GM19452 (cell line): ENCODE measurements at regions not wholly inside any gene's neighbourhood (a gene's known extent, or its start where the extent isn't known, plus 50 kb on each side); places are given as distances from the start of the nearest gene placed in this dataset.
A peak's percentile ranks its signal among the peaks of the same experiment; 100 is the strongest.

Experiments used
- ATAC-seq: cut with Tn5 transposase; IDR thresholded peaks from one replicate; pipeline ENCODE4 v1.9.1; 2021; ENCODE audit not compliant: unreplicated experiment

- no peak for ATAC-seq
Measured at GRCh38 chr2:226652983-226653765, 146.4 kb downstream of the IRS1 start.

GRCh38 chr2:226652369-226652768, 147.3 kb downstream of the IRS1 start:
- peak; percentile 62 for ATAC-seq

GRCh38 chr2:226649871-226650660, 149.6 kb downstream of the IRS1 start:
- peak; percentile 80 for ATAC-seq

- ATAC-seq = no peak
Measured at GRCh38 chr2:226649201-226649600, 150.4 kb downstream of the IRS1 start.

GRCh38 chr2:226647621-226648518, 151.8 kb downstream of the IRS1 start:
- no peak for ATAC-seq

- no peak for ATAC-seq
Measured at GRCh38 chr2:226644399-226644865, 155.2 kb downstream of the IRS1 start.

- no peak for ATAC-seq
Measured at GRCh38 chr2:226643946-226644282, 155.7 kb downstream of the IRS1 start.

- no peak for ATAC-seq
Measured at GRCh38 chr2:226643030-226643945, 156.3 kb downstream of the IRS1 start.

- no peak for ATAC-seq
Measured at GRCh38 chr2:226641008-226641407, 158.6 kb downstream of the IRS1 start.

- no peak for ATAC-seq
Measured at GRCh38 chr2:226640501-226640900, 159.1 kb downstream of the IRS1 start.

GRCh38 chr2:226639550-226639949, 160.1 kb downstream of the IRS1 start:
- ATAC-seq = no peak

- no peak for ATAC-seq
Measured at GRCh38 chr2:226638576-226638975, 161.0 kb downstream of the IRS1 start.

GRCh38 chr2:226637383-226637782, 162.2 kb downstream of the IRS1 start:
- ATAC-seq = no peak

- no peak for ATAC-seq
Measured at GRCh38 chr2:226636586-226636985, 163.0 kb downstream of the IRS1 start.

- no peak for ATAC-seq
Measured at GRCh38 chr2:226634943-226635604, 164.5 kb downstream of the IRS1 start.

GRCh38 chr2:226631671-226632070, 167.9 kb downstream of the IRS1 start:
- ATAC-seq = no peak

GRCh38 chr2:226631187-226631586, 168.4 kb downstream of the IRS1 start:
- no peak for ATAC-seq

GRCh38 chr2:226625946-226626345, 173.7 kb downstream of the IRS1 start:
- no peak for ATAC-seq

GRCh38 chr2:226623587-226624368, 175.8 kb downstream of the IRS1 start:
- no peak for ATAC-seq
